A549 (cell line): ENCODE measurements at regions not wholly inside any gene's neighbourhood (a gene's known extent, or its start where the extent isn't known, plus 50 kb on each side); places are given as distances from the start of the nearest gene placed in this dataset.

ENCODE experiments used
- ATAC-seq, 2 experiments: fragments of 200-7000 bp in 1 of 2; fragments of >200 bp in 1 of 2; cut with Nextera tagmentation in 1 of 2; cut with Tn5 transposase in 1 of 2; 3 replicates each; pipeline versions ENCODE4 v1.8.0 to v1.9.1; 2018 to 2020; ENCODE audit warnings: mild to moderate bottlenecking in 1 of 2, moderate library complexity in 1 of 2
- CTCF ChIA-PET: fragments of 300-600 bp; sonication (Branson Sonifier 250); formaldehyde crosslinking; extraction: SDS; loops from one replicate; lab custom pipeline; 2021; ENCODE audit warnings: antibody characterized with exemption, inconsistent platforms; lab: Yijun Ruan, JAX
- POLR2A ChIA-PET: fragments of 350-600 bp; formaldehyde crosslinking; extraction: SDS; loops from one replicate; lab custom pipeline; 2021; ENCODE audit warnings: antibody characterized with exemption, inconsistent platforms; lab: Yijun Ruan, JAX
- DNase-seq, 2 experiments: peaks; one replicate each; pipeline versions ENCODE4 v3.0.0 to v3.0.0-alpha.2; 2011 to 2016; ENCODE audit warnings: low read depth in 1 of 2, low spot score in 1 of 2
- FAIRE-seq: peaks from 2 replicates; lab custom pipeline; 2011; peaks lifted over from hg19 to GRCh38; lab: Jason Lieb, UNC
- H3K27ac ChIP-seq, 2 experiments: fragments of >200 bp; sonication (Bioruptor Twin); formaldehyde crosslinking; 3 replicates each; pipeline ENCODE4 v1.5.1; 2016 to 2017
- H3K4me1 ChIP-seq: fragments of >200 bp; sonication (Bioruptor Twin); formaldehyde crosslinking; 3 replicates; pipeline ENCODE4 v1.6.1; 2016
- H3K4me2 ChIP-seq: fragments of >200 bp; sonication (Bioruptor Twin); formaldehyde crosslinking; 3 replicates; pipeline ENCODE4 v1.6.1; 2016
- H3K4me3 ChIP-seq: fragments of >200 bp; sonication (Bioruptor Twin); formaldehyde crosslinking; 3 replicates; pipeline ENCODE4 v1.5.1; 2016
- H3K9me3 ChIP-seq: fragments of >200 bp; sonication (Bioruptor Twin); formaldehyde crosslinking; 3 replicates; pipeline ENCODE4 v1.6.1; 2016
- BHLHE40 ChIP-seq: IDR thresholded peaks from 2 replicates; pipeline ENCODE4 v1.6.1; 2012; ENCODE audit warnings: low read depth, low read length, inconsistent platforms
- CBX2 ChIP-seq: fragments of 200-600 bp; sonication (generic); IDR thresholded peaks from 2 replicates; pipeline ENCODE4 v1.6.1; 2016; ENCODE audit warnings: low read depth, mild to moderate bottlenecking, borderline replicate concordance
- CEBPB ChIP-seq, 2 experiments: fragments of >200 bp in 1 of 2; sonication (Bioruptor Twin) in 1 of 2; formaldehyde crosslinking in 1 of 2; IDR thresholded peaks; 2 replicates each; pipeline ENCODE4 v1.6.1; 2012 to 2016
- CHD4 ChIP-seq: fragments of 200-600 bp; sonication (generic); IDR thresholded peaks from 2 replicates; pipeline ENCODE4 v1.6.1; 2016; ENCODE audit warnings: antibody characterized with exemption, mild to moderate bottlenecking, borderline replicate concordance
- CTCF ChIP-seq: fragments of >200 bp; sonication (Bioruptor Twin); formaldehyde crosslinking; IDR thresholded peaks from 3 replicates; pipeline ENCODE4 v1.5.1; 2016
- ELK1 ChIP-seq: fragments of 150-350 bp; IDR thresholded peaks from 2 replicates; pipeline ENCODE4 v1.6.1; 2014; ENCODE audit warnings: low read depth, mild to moderate bottlenecking, low read length
- EP300 ChIP-seq, 2 experiments: fragments of >200 bp; sonication (Bioruptor Twin); formaldehyde crosslinking; IDR thresholded peaks; 2 replicates in 1 of 2; 3 replicates in 1 of 2; pipeline ENCODE4 v1.6.1; 2016 to 2017
- FOSL2 ChIP-seq, 2 experiments: fragments of 450-650 bp in 1 of 2; fragments of >200 bp in 1 of 2; sonication (Bioruptor Twin) in 1 of 2; formaldehyde crosslinking; IDR thresholded peaks; 2 replicates each; pipeline versions ENCODE4 v1.5.0 to v1.6.1; 2016 to 2020; ENCODE audit warnings: mild to moderate bottlenecking in 1 of 2, moderate library complexity in 1 of 2
- FOXS1 ChIP-seq: fragments of 250-450 bp; sonication (Bioruptor Pico); IDR thresholded peaks from 2 replicates; pipeline ENCODE4 v1.5.0; 2020; ENCODE audit warnings: mild to moderate bottlenecking, moderate library complexity
- HDAC2 ChIP-seq: fragments of 200-600 bp; sonication (generic); IDR thresholded peaks from 2 replicates; pipeline ENCODE4 v1.6.1; 2016
- HES2 ChIP-seq: fragments of >200 bp; sonication (Bioruptor Twin); formaldehyde crosslinking; IDR thresholded peaks from 2 replicates; pipeline ENCODE4 v1.6.1; 2016
- HEYL ChIP-seq: fragments of 250-450 bp; sonication (Bioruptor Pico); IDR thresholded peaks from 2 replicates; pipeline ENCODE4 v1.8.0; 2021; ENCODE audit warnings: mild to moderate bottlenecking, moderate library complexity
- HMGXB4 ChIP-seq: fragments of 250-450 bp; sonication (Bioruptor Pico); IDR thresholded peaks from 2 replicates; pipeline ENCODE4 v1.5.0; 2021; ENCODE audit warnings: mild to moderate bottlenecking, moderate library complexity, borderline replicate concordance
- HOXA7 ChIP-seq: fragments of 250-450 bp; sonication (Bioruptor Pico); IDR thresholded peaks from 2 replicates; pipeline ENCODE4 v1.5.0; 2020; ENCODE audit warnings: mild to moderate bottlenecking, moderate library complexity
- HOXB13 ChIP-seq: fragments of 250-450 bp; sonication (Bioruptor Pico); IDR thresholded peaks from 2 replicates; pipeline ENCODE4 v1.5.0; 2020; ENCODE audit warnings: low read depth, mild to moderate bottlenecking, moderate library complexity
- HOXB5 ChIP-seq: fragments of 250-450 bp; sonication (Bioruptor Pico); IDR thresholded peaks from 2 replicates; pipeline ENCODE4 v1.5.0; 2020; ENCODE audit warnings: mild to moderate bottlenecking, moderate library complexity
- JUN ChIP-seq, 2 experiments: fragments of >200 bp; sonication (Bioruptor Twin); formaldehyde crosslinking; IDR thresholded peaks; 2 replicates in 1 of 2; 3 replicates in 1 of 2; pipeline ENCODE4 v1.6.1; 2016 to 2017
- KDM1A ChIP-seq: fragments of 200-600 bp; sonication (generic); IDR thresholded peaks from 2 replicates; pipeline ENCODE4 v1.6.1; 2016; ENCODE audit warnings: low read depth, mild to moderate bottlenecking
- MAFK ChIP-seq: fragments of 450-650 bp; IDR thresholded peaks from 2 replicates; pipeline ENCODE4 v1.6.1; 2014; ENCODE audit not compliant: partially characterized antibody
- MAX ChIP-seq: IDR thresholded peaks from 2 replicates; pipeline ENCODE4 v1.6.1; 2012
- MYC ChIP-seq: IDR thresholded peaks from 2 replicates; pipeline ENCODE4 v1.6.1; 2012; ENCODE audit warnings: mild to moderate bottlenecking, inconsistent platforms, low read length, improper control_type of control experiment, borderline replicate concordance
- NPAS2 ChIP-seq: fragments of 250-450 bp; sonication (Bioruptor Pico); IDR thresholded peaks from 2 replicates; pipeline ENCODE4 v1.8.0; 2022; ENCODE audit warnings: mild to moderate bottlenecking, moderate library complexity, borderline replicate concordance
- NR3C1 ChIP-seq: fragments of >200 bp; sonication (Bioruptor Twin); formaldehyde crosslinking; IDR thresholded peaks from 3 replicates; pipeline ENCODE4 v1.6.1; 2017
- PBX3 ChIP-seq: IDR thresholded peaks from 2 replicates; pipeline ENCODE4 v1.6.1; 2012
- RAD21 ChIP-seq, 2 experiments: fragments of >200 bp in 1 of 2; sonication (Bioruptor Twin) in 1 of 2; formaldehyde crosslinking in 1 of 2; IDR thresholded peaks in 1 of 2; conservative IDR thresholded peaks in 1 of 2; 2 replicates in 1 of 2; 3 replicates in 1 of 2; pipeline ENCODE4 v1.6.1; 2012 to 2018; ENCODE audit warnings: inconsistent platforms in 1 of 2
- RCOR1 ChIP-seq: fragments of 150-350 bp; IDR thresholded peaks from 2 replicates; pipeline ENCODE4 v1.6.1; 2014; ENCODE audit warnings: antibody characterized with exemption, low read length, low read depth
- RNF2 ChIP-seq: fragments of 200-600 bp; sonication (generic); IDR thresholded peaks from 2 replicates; pipeline ENCODE4 v1.6.1; 2016; ENCODE audit warnings: low read depth, mild to moderate bottlenecking, antibody characterized with exemption, moderate library complexity, borderline replicate concordance
- SMC3 ChIP-seq: fragments of >200 bp; sonication (Bioruptor Twin); formaldehyde crosslinking; IDR thresholded peaks from 3 replicates; pipeline ENCODE4 v1.6.1; 2018; ENCODE audit warnings: inconsistent platforms
- TP53 ChIP-seq: fragments of 250-450 bp; sonication (Bioruptor Pico); IDR thresholded peaks from 2 replicates; pipeline ENCODE4 v1.5.0; 2021; ENCODE audit warnings: mild to moderate bottlenecking, moderate library complexity
- ZSCAN20 ChIP-seq: fragments of 250-450 bp; sonication (Bioruptor Pico); IDR thresholded peaks from 2 replicates; pipeline ENCODE4 v1.8.0; 2022; ENCODE audit warnings: mild to moderate bottlenecking, moderate library complexity
- WGBS: methylation state at CpG from one replicate; pipeline ENCODE4 v1.1.6; 2017; ENCODE audit errors: missing lambda C conversion rate; 5-methylcytosine and 5-hydroxymethylcytosine counted together

GRCh38 chr6:29227235-29227634 lies 56.5 kb downstream of the OR2J2 start:
- POLR2A ChIA-PET: no interaction called here
- no peak for FAIRE-seq

GRCh38 chr6:29230666-29231065 lies 60.0 kb downstream of the OR2J2 start:
- ATAC-seq: no peak
- CTCF ChIA-PET: interaction anchor here (1.5 kb wide), 1 partner anchor 30 kb away, joined by 3 read pairs; no protein-coding TSS in a partner anchor
- DNase-seq: no peak
- POLR2A ChIA-PET: no interaction called here
- WGBS: 2% methylated on average over 2 of the region's 2 CpGs
- FAIRE-seq: no peak
- Histone ChIP-seq H3K4me2 (no peak overlapping the region), H3K27ac (no peak overlapping the region), H3K4me1 (no peaks in the 10 kb centered on the region), H3K9me3 (no peaks in the 10 kb centered on the region), H3K4me3 (no peak overlapping the region)
- no peak for TF ChIP-seq RCOR1
- no peak for TF ChIP-seq MAX
- TF ChIP-seq PBX3: no peak
- no peak for TF ChIP-seq EP300 (IDR thresholded peaks at IDR 0.05)
- TF ChIP-seq NR3C1: no peak
- no peak for TF ChIP-seq MYC
- TF ChIP-seq HES2: no peak
- no peak for TF ChIP-seq CEBPB (IDR thresholded peaks at IDR 0.05)
- TF ChIP-seq ZSCAN20 (CRISPR knock-in tag): no peak
- TF ChIP-seq CHD4: no peak
- no peak for TF ChIP-seq HEYL
- TF ChIP-seq MAFK: no peak
- no peak for TF ChIP-seq FOSL2 (IDR thresholded peaks at IDR 0.05)
- TF ChIP-seq FOSL2 (CRISPR knock-in tag; IDR thresholded peaks at IDR 0.05): no peak
- TF ChIP-seq HOXB13 (CRISPR knock-in tag): no peak
- no peak for TF ChIP-seq TP53
- TF ChIP-seq NPAS2 (CRISPR knock-in tag): no peak

More at GRCh38 chr6:29227235-29227634, 56.5 kb downstream of the OR2J2 start:
- H3K9me3 ChIP-seq: no peaks in the 10 kb centered on the region
- TF ChIP-seq FOXS1 (no peak), CBX2 (no peak), HOXB5 (no peak), ZSCAN20 (CRISPR knock-in tag) (no peak), ELK1 (no peak), HMGXB4 (no peak), SMC3 (no peak), RNF2 (no peak), HOXA7 (CRISPR knock-in tag) (no peak), HEYL (no peak), HOXB13 (CRISPR knock-in tag) (no peak), RAD21 (conservative IDR thresholded peaks at IDR 0.05 in 1 of 2, IDR thresholded peaks at IDR 0.05 in 1 of 2) (no peak), HDAC2 (no peak), CTCF (no peak), HES2 (no peak), CHD4 (no peak), KDM1A (no peak), JUN (IDR thresholded peaks at IDR 0.05) (no peak), NR3C1 (no peak), BHLHE40 (no peak)
- TF ChIP-seq, all 56 proteins: peak for 0
- no peak for ATAC-seq
- H3K4me1 ChIP-seq: no peaks in the 10 kb centered on the region
- CTCF ChIA-PET: no interaction called here
- H3K4me2 ChIP-seq: no peak overlapping the region
- H3K4me3 ChIP-seq: no peak overlapping the region
- WGBS: 43% methylated on average over 5 of the region's 5 CpGs
- no peak for DNase-seq
- H3K27ac ChIP-seq: no peak overlapping the region
